NCI-H2227 treated with DMSO at 0.1 percent for 48 hours (cell line): ENCODE measurements at regions not wholly inside any gene's neighbourhood (a gene's known extent, or its start where the extent isn't known, plus 50 kb on each side); places are given as distances from the start of the nearest gene placed in this dataset.

ENCODE experiments used
- DNase-seq: peaks from one replicate; lab custom pipeline; 2025; lab: John Stamatoyannopoulos, UW

DNA sequence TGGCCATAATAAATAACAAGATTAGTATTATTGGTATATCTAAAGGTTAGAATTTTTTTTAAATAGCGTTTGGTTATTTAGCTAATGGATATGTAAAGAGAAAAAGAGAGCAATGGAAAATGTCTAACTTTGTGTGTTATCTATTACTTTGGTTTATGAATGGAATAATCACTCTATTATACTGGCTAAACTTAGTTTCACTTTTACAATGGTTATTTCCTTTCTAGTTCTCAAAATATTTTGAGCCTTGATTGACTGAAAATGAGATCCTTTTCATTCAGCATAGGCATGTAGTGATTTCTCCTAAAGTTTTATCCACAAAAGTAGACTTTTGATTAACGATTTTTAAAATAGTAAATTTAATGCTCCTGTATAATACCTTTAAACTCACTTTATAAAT is 51.6 kb upstream of the MLIP start:
- no peak for DNase-seq

DNA sequence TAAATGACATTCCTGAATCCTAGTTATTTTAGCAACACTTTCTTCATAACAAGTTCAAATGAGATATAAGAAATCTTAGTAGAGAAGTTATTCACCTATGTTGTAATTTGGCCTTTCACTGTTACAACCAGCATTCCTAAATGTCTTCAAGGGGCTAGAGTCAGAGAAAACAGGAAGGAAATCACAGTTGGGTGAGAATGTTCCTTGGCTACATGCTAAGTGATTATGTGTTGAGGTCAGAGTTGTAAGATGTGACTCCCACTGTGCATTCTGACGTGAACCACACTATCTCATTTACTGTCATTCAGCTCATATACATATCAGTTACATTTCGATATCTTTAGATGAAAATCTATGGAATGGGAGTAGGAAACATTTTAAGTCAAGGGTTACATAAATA is 51.0 kb upstream of the MLIP start:
- DNase-seq: no peak
